Middle frontal gyrus (tissue), 1 donor: ENCODE measurements at regions not wholly inside any gene's neighbourhood (a gene's known extent, or its start where the extent isn't known, plus 50 kb on each side); places are given as distances from the start of the nearest gene placed in this dataset.
"Not testable (repeated sequence)": the region's sequence is repeated elsewhere in the genome, so short reads cannot be mapped to it uniquely, and the experiment has no call there.

Source experiments
- DNase-seq: peaks from one replicate; pipeline ENCODE4 v3.0.0-alpha.2; 2015; ENCODE audit warnings: low spot score; ENCODE audit errors: extremely low spot score

DNA sequence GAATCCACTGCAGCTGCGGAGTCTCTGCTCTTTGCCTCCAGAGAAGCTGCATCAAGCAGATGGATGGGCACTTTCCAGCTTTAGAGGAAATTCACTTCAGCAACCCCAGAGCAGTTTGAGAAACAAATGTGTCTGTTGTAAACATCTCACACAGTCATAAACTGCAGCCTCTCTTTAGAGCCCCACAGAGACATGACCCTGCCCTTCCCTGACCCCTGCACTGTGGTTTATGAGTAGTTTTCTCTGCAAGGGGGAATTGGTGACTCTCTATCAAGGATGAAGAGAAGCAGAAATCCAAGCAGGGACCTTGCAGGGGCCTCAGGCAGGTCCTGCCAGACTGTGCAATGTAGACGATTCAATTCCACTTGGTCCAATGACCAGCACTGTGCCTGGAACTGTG is 160.2 kb downstream of the SH2D4B start:
- DNase-seq: no peak

DNA sequence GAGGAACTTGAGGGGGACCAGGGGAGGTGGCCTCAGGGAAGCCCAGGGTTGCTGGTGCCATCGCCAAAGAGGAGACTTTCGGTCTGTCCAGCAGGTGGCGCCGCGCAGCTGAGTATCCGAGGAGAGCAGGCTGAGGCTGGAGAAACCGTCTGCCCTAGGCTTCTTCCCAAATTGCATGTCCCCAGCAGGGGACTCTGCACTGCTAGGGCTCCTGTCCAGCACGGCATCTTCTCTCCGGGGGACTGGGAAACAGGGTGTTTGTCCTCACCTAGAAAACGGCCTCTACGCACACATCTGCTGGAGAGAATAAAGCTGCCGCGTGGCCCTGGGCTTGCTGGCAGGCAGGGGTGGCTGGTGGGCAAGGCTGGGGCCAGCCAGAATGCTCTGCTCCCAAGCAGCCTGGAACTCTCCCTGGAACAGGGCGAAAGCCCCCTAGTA is 161.9 kb downstream of the SH2D4B start:
- DNase-seq: peak; percentile 19

DNA sequence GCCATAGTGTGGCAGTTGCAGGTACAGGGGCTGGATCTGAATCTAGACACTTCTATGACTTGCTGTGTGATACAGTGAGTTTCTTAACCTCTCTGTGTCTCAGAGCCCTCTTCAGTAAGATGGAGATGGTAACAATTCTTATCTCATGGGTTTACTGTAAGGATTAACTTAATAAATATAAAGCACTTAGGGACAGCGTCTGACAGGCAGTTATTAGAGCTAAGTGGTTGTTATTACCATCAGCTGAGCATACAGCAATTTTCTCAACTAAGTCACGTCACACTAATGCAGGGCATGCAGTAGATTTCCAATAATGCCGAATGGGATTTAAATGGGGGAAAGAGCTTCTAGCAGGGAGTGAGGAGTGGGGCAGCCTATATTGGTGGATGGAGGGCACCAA is 162.6 kb downstream of the SH2D4B start:
- DNase-seq: no peak

DNA sequence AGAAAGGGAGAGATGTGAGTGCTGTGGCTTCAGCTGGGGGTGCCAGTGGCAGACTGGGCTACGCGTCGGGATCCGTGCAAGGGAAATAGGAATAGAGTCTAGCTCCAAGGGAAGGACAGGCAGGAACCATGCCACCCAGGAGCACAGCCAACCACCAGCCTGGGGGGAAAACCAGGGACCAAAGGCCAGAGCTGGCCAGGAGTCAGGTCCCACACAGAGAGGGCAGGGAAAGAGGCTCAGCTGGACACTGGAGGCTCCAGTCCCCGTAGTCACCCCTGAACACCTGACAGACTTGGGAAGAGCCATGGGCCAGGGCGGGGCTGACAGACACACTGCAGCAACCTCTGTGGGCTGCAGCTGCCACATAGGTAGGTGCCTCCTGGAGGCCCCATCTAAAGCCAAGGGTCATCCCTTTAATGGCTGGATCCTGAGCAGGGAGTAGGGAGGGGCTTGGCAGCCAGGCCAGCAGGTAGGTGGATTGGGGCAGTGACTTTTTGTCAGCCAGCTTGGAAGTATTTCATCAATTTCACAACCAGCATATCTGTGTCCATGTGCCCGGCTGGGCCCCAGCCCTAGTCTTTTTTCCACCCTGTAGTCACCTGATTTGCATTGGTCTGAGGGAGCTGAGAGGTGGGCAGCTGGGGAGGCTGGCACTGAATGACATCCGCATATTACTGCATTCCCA is 163.2 kb downstream of the SH2D4B start:
- DNase-seq: no peak

DNA sequence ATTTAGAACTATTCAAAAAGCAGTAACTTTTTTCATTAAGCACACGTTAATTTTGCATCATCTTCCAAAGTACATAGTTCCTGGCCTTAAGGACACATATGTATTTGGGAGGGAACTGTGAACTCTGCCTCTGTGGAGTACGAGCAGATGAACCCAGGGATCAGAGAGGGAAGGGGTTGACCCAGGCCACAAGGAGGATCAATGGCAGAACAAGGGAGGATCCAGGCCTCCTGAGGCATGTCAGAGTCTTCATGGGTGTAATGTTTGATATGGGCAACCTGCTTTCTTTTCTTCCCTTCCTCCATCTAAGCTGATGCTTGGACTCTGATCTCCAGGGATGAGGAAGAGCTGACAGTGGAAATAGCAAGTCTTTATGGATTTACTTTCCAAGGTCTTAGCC is 164.0 kb downstream of the SH2D4B start:
- no peak for DNase-seq

DNA sequence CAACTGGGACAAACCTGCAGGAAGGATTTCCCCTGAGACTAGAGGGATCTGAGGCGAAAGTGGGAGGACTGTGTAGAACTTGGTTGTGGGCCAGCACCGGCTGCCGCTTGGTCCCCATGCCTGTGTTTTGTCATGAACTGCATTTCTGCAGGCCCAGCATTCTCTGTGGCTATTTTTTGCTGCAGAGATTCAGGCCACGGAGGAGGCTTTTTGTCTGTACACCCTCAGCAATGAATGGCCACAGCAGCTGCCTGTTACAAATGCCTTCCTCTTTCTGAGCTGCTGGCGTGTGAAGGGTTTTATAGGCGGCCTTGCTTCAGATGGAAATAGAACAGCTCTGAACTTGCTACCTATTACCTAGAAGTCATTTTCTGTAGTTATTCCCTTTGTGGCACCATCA is 164.4 kb downstream of the SH2D4B start:
- DNase-seq: peak; percentile 37

DNA sequence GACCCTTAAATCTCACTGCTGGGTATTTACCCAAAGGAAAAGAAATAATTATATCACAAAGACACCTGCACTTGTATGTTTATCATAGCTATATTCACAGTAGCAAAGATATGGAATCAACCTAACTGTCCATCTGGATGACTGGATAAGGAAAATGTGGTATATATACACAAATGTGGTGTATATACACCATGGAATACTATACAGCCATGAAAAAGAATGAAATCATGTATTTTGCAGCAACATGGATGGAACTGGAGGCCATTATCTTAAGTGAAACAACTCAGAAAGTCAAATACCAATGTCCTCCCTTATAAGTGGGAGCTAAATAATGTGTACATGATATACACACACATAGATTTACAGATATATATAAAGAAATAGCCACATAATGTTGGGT is 168.2 kb downstream of the SH2D4B start:
- DNase-seq: no peak

DNA sequence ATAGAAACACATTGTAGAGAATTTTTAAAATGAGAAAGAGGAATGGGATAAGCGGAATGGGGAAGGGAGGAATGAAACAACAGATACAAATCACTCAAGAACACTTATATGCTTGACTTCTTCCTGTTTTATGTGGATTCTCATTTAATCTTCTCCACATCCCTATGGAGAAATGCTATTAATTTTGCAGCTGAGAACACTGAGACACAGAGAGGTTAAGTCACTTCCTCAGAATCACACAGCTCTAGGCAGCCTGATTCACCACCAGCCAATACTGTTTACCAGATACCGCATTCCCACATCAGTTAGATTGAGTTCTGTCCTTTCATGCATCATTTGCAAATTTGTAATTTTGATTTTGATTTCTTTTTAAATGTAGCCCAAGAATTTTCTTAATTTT is 170.5 kb downstream of the SH2D4B start:
- no peak for DNase-seq

DNA sequence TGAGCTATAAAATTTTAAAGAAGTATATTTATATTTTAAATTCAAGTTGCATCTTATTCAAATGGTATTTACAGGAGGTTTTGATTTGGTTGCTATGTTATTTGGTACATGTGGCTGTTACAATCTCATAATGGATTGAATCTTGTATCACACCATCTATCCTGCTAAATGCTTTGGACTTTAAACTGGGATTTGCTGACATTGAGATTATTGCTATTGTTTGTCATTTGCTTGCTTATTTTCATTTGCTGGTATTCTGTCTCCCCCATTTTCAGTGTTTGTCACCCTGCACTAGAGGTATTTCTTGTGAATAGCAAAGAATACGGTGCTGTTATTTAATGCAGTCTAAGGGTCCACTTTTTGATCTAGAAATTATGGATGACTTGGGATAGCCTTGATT is 171.1 kb downstream of the SH2D4B start:
- no peak for DNase-seq

DNA sequence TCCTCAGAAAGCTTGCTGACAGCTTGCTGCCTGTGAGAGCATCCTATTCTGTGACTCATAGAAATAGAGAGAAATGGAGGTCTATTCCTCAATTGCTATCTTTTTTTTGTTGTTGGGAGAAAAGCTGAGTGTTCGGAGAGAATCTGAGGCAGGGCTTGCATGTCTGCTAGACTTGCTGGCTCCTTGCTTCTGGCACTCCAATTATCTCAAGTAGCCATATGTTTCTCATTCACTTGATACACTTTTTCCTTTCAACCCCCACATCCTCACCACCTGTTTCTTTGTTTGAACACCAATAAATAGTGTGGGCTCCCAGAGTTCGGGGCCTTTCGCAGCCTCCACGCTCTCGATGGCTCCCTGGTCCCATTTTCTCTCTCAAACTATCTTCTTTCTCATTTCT is 172.2 kb downstream of the SH2D4B start:
- no peak for DNase-seq

DNA sequence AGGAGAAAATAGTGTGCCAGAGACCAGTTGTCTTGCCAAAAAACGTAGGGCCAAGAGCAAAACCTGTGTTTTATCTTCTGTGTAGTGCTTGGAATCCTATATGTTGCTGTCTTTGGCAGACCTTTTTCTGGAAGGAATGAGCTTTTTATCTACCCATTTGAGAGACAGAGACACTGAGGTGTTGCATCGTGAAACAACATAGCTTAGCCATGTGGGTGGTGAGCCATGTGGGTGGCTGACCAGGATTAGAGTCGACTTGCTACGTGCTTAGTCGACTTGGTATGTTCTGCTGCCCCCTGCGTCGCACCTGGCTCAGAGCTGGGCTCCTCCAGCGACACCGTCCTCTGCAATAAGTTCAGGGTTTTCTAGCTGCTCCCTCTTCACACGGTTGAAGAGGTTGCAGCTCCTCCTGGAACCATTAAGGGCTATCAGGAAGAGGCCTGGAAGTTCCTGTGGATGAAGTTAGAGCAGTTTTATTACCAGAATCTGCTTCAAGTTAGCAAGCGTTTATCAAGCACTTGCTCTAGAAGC is 175.8 kb downstream of the SH2D4B start:
- no peak for DNase-seq

DNA sequence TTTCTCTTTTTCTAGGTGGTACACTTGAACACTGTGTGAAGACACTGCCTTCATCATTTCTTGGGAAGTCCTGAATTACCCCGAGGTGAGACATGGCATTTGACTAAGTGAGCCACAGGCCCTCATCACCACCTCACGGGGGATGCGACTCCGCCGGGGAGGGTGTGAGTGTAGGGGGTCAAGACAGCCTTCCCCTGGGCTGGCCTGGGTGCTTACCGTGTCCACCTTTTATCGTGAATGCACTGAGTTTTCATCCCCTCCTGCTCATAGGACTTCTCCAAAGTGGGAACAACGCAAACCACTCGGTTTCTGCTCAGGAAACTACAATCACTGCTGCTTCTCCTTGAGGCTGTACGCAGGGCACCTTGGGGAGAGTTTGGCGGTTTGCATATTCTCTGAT is 176.9 kb downstream of the SH2D4B start:
- no peak for DNase-seq

DNA sequence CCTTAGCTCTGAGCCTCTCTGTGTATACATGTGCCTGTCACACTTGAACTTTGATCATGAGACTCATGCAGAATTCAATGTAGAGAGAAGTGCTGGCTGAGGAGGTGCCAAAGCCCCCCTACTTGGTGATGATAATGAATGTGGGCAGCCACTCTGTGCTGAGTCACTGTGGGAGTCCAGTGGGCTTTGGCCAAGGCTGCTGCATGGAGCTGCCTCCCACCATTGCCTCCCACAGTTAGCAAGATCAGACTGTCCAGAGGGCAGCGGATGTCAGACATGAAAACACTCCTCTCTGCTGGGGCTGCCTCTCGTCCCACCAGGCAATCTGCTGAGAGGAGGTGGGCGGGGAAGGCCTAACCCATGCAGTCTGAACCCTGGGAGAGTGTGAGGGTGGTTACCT is 180.3 kb downstream of the SH2D4B start:
- no peak for DNase-seq

DNA sequence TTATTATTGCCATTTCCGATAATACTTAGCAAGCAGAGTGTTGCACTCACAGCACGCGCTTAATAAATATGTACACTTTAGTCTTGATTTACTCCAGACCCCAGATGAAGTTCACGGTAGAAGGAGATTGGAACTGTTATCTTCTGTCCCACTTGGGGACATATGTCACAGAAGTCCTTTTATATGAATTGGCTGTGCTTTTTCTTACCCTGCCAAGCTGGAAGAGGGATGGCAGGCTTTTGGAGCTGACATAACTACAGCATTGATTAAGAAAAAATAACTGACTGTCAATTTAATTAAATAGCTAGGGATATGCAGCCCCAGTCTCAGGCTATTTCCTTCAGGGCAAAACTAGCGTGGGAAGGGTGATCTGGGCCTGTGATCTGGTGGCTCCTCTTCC is 182.2 kb downstream of the SH2D4B start:
- DNase-seq: no peak

DNA sequence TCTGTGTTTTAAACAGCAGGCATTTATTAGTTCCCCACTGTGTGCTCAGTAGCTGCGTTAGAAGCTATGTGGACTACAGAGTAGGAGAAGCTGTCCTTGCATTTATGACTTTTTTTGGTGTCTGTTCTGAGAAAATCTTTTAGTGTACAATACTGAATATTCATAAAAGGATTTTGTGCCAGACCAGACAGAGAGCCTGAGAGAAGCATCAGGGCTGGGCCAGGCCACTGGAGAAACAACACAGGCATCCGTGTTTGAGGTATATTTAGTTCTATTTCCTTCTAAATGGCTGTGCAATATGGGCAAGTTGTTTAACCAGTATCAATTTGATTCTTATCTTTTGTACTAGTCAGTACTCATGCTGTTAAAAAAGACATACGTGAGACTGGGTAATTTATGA is 182.8 kb downstream of the SH2D4B start:
- DNase-seq: no peak

DNA sequence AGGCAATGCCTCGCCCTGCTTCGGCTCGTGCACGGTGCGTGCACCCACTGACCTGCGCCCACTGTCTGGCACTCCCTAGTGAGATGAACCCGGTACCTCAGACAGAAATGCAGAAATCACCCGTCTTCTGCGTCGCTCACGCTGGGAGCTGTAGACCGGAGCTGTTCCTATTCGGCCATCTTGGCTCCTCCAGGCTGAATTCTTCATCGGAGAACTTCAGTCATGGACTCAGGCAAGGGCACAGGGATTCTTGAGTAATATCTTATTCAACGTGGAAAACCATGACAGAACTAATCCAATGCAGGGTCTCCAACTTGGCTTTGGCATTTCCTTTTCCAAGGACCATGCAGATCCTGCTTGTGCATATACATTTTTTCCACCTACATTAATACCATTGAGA is 190.7 kb downstream of the SH2D4B start:
- not testable (repeated sequence) for DNase-seq

DNA sequence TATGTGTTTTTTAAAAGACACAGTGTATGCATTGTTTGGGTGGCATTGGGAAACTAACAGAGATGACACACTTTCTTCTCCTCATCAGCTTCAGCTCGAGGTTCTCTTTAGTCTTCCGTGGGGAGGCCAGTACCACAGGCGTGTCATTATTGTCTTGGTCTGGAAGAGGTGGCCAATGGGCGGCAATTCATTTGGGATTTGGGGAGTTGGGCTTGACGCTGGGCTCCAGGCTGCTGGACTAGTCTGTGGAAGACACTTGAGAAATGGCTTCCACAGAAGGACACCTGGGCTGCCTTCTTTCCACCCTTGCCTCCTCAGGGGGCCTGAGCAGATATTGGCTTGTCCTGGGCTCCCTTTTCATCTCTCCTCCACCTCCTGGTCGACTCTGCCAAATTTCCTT is 192.2 kb downstream of the SH2D4B start:
- no peak for DNase-seq

DNA sequence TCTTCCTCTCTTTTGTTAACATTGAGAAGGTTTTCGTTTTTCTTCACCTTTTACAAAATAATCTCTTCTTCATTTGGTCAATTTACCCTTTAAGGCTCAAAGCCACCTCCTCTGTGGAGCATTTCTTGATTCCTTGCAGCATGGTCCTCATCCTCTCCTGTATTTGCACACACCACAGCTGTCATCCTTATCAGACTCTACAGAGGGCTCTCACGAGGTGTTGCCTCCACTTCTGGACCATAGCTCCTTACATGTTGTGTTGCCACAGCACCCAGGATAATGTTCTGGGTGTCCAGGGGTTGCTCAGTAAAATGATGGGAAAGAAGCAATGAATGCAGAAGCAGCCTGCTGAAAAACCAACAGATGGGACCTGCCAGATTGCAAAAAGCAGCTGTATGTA is 192.8 kb downstream of the SH2D4B start:
- no peak for DNase-seq

DNA sequence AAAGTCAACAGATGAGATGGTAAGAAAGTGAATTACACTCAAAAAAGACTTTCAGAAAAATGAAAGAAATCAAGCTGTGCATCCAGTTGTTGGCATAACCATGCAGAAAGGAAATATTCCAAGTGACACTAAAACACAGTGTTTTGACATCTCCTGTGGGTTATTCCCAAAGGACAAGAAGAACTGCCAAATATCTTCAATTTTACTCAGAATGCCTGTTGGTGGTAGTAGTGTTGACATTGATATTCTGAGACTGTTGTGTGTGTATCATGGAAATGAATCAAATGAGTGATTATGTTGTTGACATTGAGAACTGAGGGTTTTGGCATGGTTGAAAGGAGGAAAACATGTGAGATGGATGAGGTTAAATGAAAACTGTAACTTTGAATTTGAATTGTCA is 196.9 kb downstream of the SH2D4B start:
- no peak for DNase-seq

DNA sequence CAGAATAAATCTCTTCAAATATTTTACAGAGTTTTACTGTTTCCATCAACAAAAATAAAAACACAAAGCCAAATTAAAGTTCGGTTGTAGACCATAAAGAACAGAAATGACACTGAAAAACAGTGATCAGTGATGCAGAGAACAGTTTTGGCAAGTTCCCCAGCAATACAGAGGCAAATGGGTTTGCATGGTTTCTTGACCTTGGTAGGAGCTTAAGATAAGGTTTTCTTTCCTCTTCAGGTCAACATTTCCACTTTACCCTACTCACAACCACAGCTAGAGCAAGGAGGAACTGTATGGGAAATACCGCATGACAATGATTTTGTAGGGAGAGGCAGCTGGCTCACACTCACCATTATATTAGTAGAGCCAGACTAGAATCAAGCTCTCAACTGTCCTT is 199.5 kb downstream of the SH2D4B start:
- DNase-seq: no peak

DNA sequence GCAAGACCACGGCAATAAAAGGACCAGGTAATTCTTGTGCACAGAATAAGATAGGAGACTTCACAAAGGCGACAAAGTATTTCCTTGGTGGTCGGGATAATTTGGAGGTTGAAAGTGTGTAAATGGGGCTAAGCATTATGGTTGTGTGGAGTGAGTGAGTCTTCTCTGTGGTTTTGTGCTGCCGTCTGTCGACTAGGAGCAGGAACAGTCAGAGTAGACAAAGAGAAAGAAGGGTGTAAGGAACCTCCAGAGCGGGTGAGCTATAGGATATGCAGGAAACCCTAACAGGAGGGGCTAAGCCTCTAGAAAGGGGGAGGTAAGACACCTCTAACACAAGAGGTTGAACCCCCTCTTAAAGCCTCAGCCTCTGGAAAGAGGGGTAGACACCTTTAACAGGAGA is 201.6 kb downstream of the SH2D4B start:
- no peak for DNase-seq

DNA sequence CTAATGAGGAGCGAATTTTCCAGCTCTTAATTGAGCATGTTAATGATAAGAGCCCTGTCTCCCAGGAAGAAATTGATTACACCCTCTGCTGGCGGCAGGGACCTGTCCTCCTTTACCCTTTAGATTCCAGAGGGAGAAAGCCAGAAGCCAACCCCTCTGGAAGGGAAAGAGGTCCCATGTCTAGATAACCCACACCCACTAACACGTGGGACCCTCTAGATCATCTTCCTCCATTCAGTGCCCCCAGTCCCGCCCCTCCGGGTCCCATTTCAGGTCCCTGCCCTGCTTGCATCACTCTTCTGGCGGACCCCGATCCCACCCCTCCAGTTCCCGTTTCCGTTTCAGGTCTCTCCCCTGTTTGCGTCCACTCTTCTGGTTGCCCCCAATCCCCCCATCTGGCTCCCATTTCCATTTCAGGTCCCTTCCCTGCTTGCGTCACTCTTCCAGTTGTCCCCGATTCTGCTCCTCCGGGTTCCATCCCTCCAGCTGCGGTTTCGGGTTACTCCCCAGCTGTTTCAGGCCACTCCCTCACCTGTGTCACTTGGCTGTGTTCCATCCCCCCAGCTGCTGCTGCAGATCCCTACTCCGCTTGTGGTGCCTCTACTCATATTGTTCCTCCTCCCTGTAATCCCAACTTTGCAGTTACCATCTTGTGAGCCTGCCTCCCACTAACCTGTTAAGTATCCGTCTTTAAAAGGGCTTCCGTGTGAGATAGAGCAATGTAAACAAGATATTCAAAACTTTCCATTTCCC is 202.4 kb downstream of the SH2D4B start:
- no peak for DNase-seq

DNA sequence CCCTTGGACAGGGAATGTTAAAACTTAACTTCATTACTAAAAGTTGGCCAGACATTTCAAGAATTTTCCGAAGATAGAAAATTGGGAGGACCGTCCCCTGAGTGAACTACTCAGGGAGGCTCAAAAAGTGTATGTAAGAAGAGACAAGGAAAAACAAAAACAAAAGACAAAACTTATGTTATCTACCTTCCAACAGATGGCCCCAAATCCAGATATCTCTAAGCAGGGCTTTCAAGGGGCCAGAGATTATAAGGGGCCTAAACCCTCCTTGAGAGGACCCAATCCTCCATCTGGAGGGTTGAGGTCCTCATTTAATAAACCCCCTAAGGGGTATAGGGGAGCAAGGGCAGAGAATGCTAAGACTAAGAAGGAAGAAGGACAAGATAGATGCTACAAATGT is 203.6 kb downstream of the SH2D4B start:
- no peak for DNase-seq
